H1 (cell line): ENCODE measurements at regions not wholly inside any gene's neighbourhood (a gene's known extent, or its start where the extent isn't known, plus 50 kb on each side); places are given as distances from the start of the nearest gene placed in this dataset.

ENCODE experiments used
- ATF2 ChIP-seq: IDR thresholded peaks from 2 replicates; pipeline ENCODE4 v1.6.1; 2012; ENCODE audit warnings: low read length, inconsistent platforms
- BRCA1 ChIP-seq: IDR thresholded peaks from 2 replicates; pipeline ENCODE4 v1.6.1; 2012; ENCODE audit warnings: low read depth, low read length, improper control_type of control experiment
- CHD2 ChIP-seq: IDR thresholded peaks from 2 replicates; pipeline ENCODE4 v1.6.1; 2012; ENCODE audit warnings: low read length, improper control_type of control experiment
- CTCF ChIP-seq, 3 experiments: IDR thresholded peaks; 1 replicate in 2 of 3; 2 replicates in 1 of 3; pipeline versions ENCODE4 v1.5.1 to v1.6.1; 2011; ENCODE audit warnings: low read length in 3 of 3, mild to moderate bottlenecking in 3 of 3, inconsistent platforms in 2 of 3, low read depth in 1 of 3, moderate library complexity in 1 of 3; ENCODE audit not compliant: insufficient read depth in 1 of 3; ENCODE audit errors: control extremely low read depth in 1 of 3
- HDAC6 ChIP-seq: IDR thresholded peaks from one replicate; pipeline ENCODE4 v1.7.1; 2012; ENCODE audit warnings: low read depth, mild to moderate bottlenecking, inconsistent platforms, low read length, moderate library complexity
- JUN ChIP-seq: IDR thresholded peaks from 2 replicates; pipeline ENCODE4 v1.6.1; 2011; ENCODE audit warnings: low read depth, mild to moderate bottlenecking, improper control_type of control experiment, low read length
- NANOG ChIP-seq: IDR thresholded peaks from 2 replicates; pipeline ENCODE4 v1.6.1; 2011; ENCODE audit warnings: low read length, low read depth, mild to moderate bottlenecking, inconsistent platforms; ENCODE audit not compliant: insufficient read depth, poor library complexity, severe bottlenecking
- POU5F1 ChIP-seq: IDR thresholded peaks from 2 replicates; pipeline ENCODE4 v1.6.1; 2011; ENCODE audit warnings: low read depth, mild to moderate bottlenecking, low read length, moderate library complexity
- SAP30 ChIP-seq: fragments of 300-600 bp; sonication (generic); IDR thresholded peaks from 2 replicates; pipeline ENCODE4 v1.7.1; 2012; ENCODE audit warnings: low read length, moderate library complexity, mild to moderate bottlenecking, inconsistent platforms; ENCODE audit not compliant: insufficient read depth, insufficient replicate concordance
- SIN3A ChIP-seq, 2 experiments: IDR thresholded peaks in 1 of 2; conservative IDR thresholded peaks in 1 of 2; 2 replicates each; pipeline ENCODE4 v1.6.1; 2011 to 2012; ENCODE audit warnings: low read length in 2 of 2, improper control_type of control experiment in 1 of 2, low read depth in 1 of 2, mild to moderate bottlenecking in 1 of 2
- SIRT6 ChIP-seq: IDR thresholded peaks from one replicate; pipeline ENCODE4 v1.7.1; 2012; ENCODE audit warnings: low read length, inconsistent platforms
- SRF ChIP-seq: IDR thresholded peaks from 2 replicates; pipeline ENCODE4 v1.6.1; 2011; ENCODE audit warnings: mild to moderate bottlenecking, low read depth, low read length, moderate library complexity
- SUZ12 ChIP-seq: fragments of 200-600 bp; sonication (generic); IDR thresholded peaks from 2 replicates; pipeline ENCODE4 v1.6.1; 2012; ENCODE audit warnings: mild to moderate bottlenecking, inconsistent platforms, low read length, moderate library complexity, mixed read lengths
- TAF7 ChIP-seq: optimal IDR thresholded peaks from 2 replicates; pipeline ENCODE3; 2011; ENCODE audit warnings: low read depth, mild to moderate bottlenecking, inconsistent platforms, low read length, moderate library complexity, borderline replicate concordance
- TBP ChIP-seq: IDR thresholded peaks from 2 replicates; pipeline ENCODE4 v1.6.1; 2011; ENCODE audit warnings: low read depth, low read length, improper control_type of control experiment
- USF2 ChIP-seq: IDR thresholded peaks from 2 replicates; pipeline ENCODE4 v1.6.1; 2011; ENCODE audit warnings: low read length, improper control_type of control experiment

GRCh38 chr6:7050872-7051779 lies 56.6 kb upstream of the RREB1 start (continued):
- TF ChIP-seq TAF7 (no peak), SRF (no peak), SAP30 (no peak), USF2 (no peak), CHD2 (no peak), BRCA1 (no peak), SIRT6 (no peak), CTCF (IDR thresholded peaks at IDR 0.05; ENCODE audit: control extremely low read depth in 1 of 3, insufficient read depth in 1 of 3, low read depth in 1 of 3, low read length in 3 of 3) (no peak), ATF2 (no peak), POU5F1 (no peak), JUN (no peak), SUZ12 (peak; percentile 57), NANOG (no peak), TBP (no peak; the same call in 1 of the 2 replicates), SIN3A (conservative IDR thresholded peaks at IDR 0.05 in 1 of 2, IDR thresholded peaks at IDR 0.05 in 1 of 2; ENCODE audit: low read depth in 1 of 2, low read length in 2 of 2) (no peak), HDAC6 (no peak)
